ENCODE measurements at regions not wholly inside any gene's neighbourhood (a gene's known extent, or its start where the extent isn't known, plus 50 kb on each side); places are given as distances from the start of the nearest gene placed in this dataset.
A peak's percentile ranks its signal among the peaks of the same experiment; 100 is the strongest.

- Histone ChIP-seq H3K27me3 (no peaks in the 10 kb centered on the region), H3K36me3 (no peaks in the 10 kb centered on the region), H3K9me3 (no peaks in the 10 kb centered on the region), H3K4me1 (no peaks in the 10 kb centered on the region), H3K27ac (no peak overlapping the region), H3K4me3 (no peak overlapping the region)
- TF ChIP-seq CTCF (IDR thresholded peaks at IDR 0.05) = peak; percentile 17 to 28
- intact Hi-C loops (cut with DNase I; ENCODE audit: low total_unique reads) = no loop called here
- DNase-seq = no peak
Measured at GRCh38 chr15:26095710-26096330, 232.7 kb upstream of the ATP10A start.

- no peaks in the 10 kb centered on the region for H3K27me3 ChIP-seq
- intact Hi-C loops (cut with DNase I; ENCODE audit: low total_unique reads) = no loop called here
- no peak overlapping the region for H3K4me3 ChIP-seq
- no peak overlapping the region for H3K27ac ChIP-seq
- no peaks in the 10 kb centered on the region for H3K36me3 ChIP-seq
- H3K9me3 ChIP-seq = no peaks in the 10 kb centered on the region
- no peak for DNase-seq
- no peaks in the 10 kb centered on the region for H3K4me1 ChIP-seq
- no peak for TF ChIP-seq CTCF (IDR thresholded peaks at IDR 0.05)
Measured at GRCh38 chr15:26091184-26091583, 228.1 kb upstream of the ATP10A start.

- Histone ChIP-seq H3K27ac (no peak overlapping the region), H3K4me1 (peaks cover 0 to 2% (median 0%) of the 10 kb centered on the region in 4 donors), H3K9me3 (no peaks in the 10 kb centered on the region), H3K4me3 (no peak overlapping the region), H3K36me3 (no peaks in the 10 kb centered on the region), H3K27me3 (no peaks in the 10 kb centered on the region)
- intact Hi-C loops (cut with DNase I; ENCODE audit: low total_unique reads) = loop anchor here (10.0 kb wide), 1 partner anchor 653 kb away; the partner anchor contains the start of gene UBE3A
- no peak for TF ChIP-seq CTCF (IDR thresholded peaks at IDR 0.05)
- DNase-seq = no peak
Measured at GRCh38 chr15:26087881-26088280, 224.8 kb upstream of the ATP10A start.

- Histone ChIP-seq H3K4me1 (peaks cover 0 to 3% (median 0%) of the 10 kb centered on the region in 4 donors), H3K9me3 (no peaks in the 10 kb centered on the region), H3K36me3 (no peaks in the 10 kb centered on the region), H3K27me3 (no peaks in the 10 kb centered on the region), H3K27ac (no peak overlapping the region), H3K4me3 (no peak overlapping the region)
- TF ChIP-seq CTCF (IDR thresholded peaks at IDR 0.05) = no peak
- intact Hi-C loops (cut with DNase I; ENCODE audit: low total_unique reads) = loop anchor here (10.0 kb wide), 1 partner anchor 653 kb away; the partner anchor contains the start of gene UBE3A
- DNase-seq = no peak
Measured at GRCh38 chr15:26087395-26087794, 224.3 kb upstream of the ATP10A start.

GRCh38 chr15:26084771-26085170 lies 221.6 kb upstream of the ATP10A start:
- intact Hi-C loops (cut with DNase I; ENCODE audit: low total_unique reads) = loop anchor here (10.0 kb wide), 1 partner anchor 650 kb away; the partner anchor contains the start of gene UBE3A
- Histone ChIP-seq H3K4me3 (no peak overlapping the region), H3K27ac (no peak overlapping the region), H3K9me3 (no peaks in the 10 kb centered on the region), H3K27me3 (no peaks in the 10 kb centered on the region), H3K4me1 (peaks cover 0 to 5% (median 1%) of the 10 kb centered on the region in 4 donors), H3K36me3 (no peaks in the 10 kb centered on the region)
- TF ChIP-seq CTCF (IDR thresholded peaks at IDR 0.05) = no peak
- no peak for DNase-seq
